Hepatocyte (in vitro differentiated cells): ENCODE measurements at regions not wholly inside any gene's neighbourhood (a gene's known extent, or its start where the extent isn't known, plus 50 kb on each side); places are given as distances from the start of the nearest gene placed in this dataset.
A peak's percentile ranks its signal among the peaks of the same experiment; 100 is the strongest.

Source experiments
- DNase-seq: peaks from one replicate; pipeline ENCODE4 v3.0.0-alpha.2; 2016; ENCODE audit warnings: low spot score
- H2AFZ ChIP-seq: fragments of 200-600 bp; sonication (generic); 2 replicates; pipeline ENCODE4 v1.6.0; 2016; ENCODE audit warnings: antibody characterized with exemption, mild to moderate bottlenecking
- H3K27ac ChIP-seq: fragments of 200-600 bp; sonication (generic); 2 replicates; pipeline ENCODE4 v1.5.1; 2016; ENCODE audit warnings: mild to moderate bottlenecking
- H3K27me3 ChIP-seq: fragments of 200-600 bp; sonication (generic); 2 replicates; pipeline ENCODE4 v1.6.1; 2016
- H3K36me3 ChIP-seq: fragments of 200-600 bp; sonication (generic); replicated peaks from 2 replicates; pipeline ENCODE4 v1.5.1; 2016; ENCODE audit warnings: low read depth; ENCODE audit not compliant: insufficient read depth
- H3K4me1 ChIP-seq: fragments of 200-600 bp; sonication (generic); 2 replicates; pipeline ENCODE4 v1.5.1; 2016; ENCODE audit warnings: mild to moderate bottlenecking, moderate library complexity; ENCODE audit not compliant: insufficient read depth
- H3K4me2 ChIP-seq: fragments of 200-600 bp; sonication (generic); 2 replicates; pipeline ENCODE4 v1.6.0; 2016
- H3K4me3 ChIP-seq: fragments of 200-600 bp; sonication (generic); 2 replicates; pipeline ENCODE4 v1.5.1; 2016; ENCODE audit warnings: mild to moderate bottlenecking
- H3K79me2 ChIP-seq: fragments of 200-600 bp; sonication (generic); 2 replicates; pipeline ENCODE4 v1.6.0; 2017; ENCODE audit warnings: mild to moderate bottlenecking
- H3K9me2 ChIP-seq: fragments of 200-600 bp; sonication (generic); replicated peaks from 2 replicates; pipeline ENCODE4 v1.6.0; 2017; ENCODE audit warnings: mild to moderate bottlenecking; ENCODE audit not compliant: insufficient read depth
- H3K9me3 ChIP-seq: fragments of 200-600 bp; sonication (generic); 2 replicates; pipeline ENCODE4 v1.5.1; 2016; ENCODE audit warnings: low read depth, mild to moderate bottlenecking
- H4K20me1 ChIP-seq: fragments of 200-600 bp; sonication (generic); 2 replicates; pipeline ENCODE4 v1.6.0; 2016; ENCODE audit warnings: mild to moderate bottlenecking; ENCODE audit not compliant: insufficient read depth, poor library complexity, severe bottlenecking
- EZH2 ChIP-seq: fragments of 200-600 bp; sonication (generic); IDR thresholded peaks from 2 replicates; pipeline ENCODE4 v1.6.1; 2016; ENCODE audit warnings: antibody characterized with exemption, mild to moderate bottlenecking, borderline replicate concordance
- EZH2phosphoT487 ChIP-seq: fragments of 200-600 bp; sonication (generic); IDR thresholded peaks from one replicate; pipeline ENCODE4 v1.6.1; 2018; ENCODE audit warnings: antibody characterized with exemption, mild to moderate bottlenecking, low read depth, moderate library complexity; ENCODE audit not compliant: unreplicated experiment, severe bottlenecking
- WGBS: methylation state at CpG from one replicate; pipeline ENCODE4 v1.1.6; 2016; ENCODE audit warnings: low lambda C conversion rate; ENCODE audit errors: missing lambda C conversion rate; 5-methylcytosine and 5-hydroxymethylcytosine counted together
- TF ChIP-seq, protein P1 (sequence below): fragments of 200-600 bp; sonication (generic); IDR thresholded peaks from 2 replicates; pipeline ENCODE4 v1.5.1; 2016; ENCODE audit warnings: antibody characterized with exemption, mild to moderate bottlenecking; ENCODE audit not compliant: poor library complexity

DNA sequence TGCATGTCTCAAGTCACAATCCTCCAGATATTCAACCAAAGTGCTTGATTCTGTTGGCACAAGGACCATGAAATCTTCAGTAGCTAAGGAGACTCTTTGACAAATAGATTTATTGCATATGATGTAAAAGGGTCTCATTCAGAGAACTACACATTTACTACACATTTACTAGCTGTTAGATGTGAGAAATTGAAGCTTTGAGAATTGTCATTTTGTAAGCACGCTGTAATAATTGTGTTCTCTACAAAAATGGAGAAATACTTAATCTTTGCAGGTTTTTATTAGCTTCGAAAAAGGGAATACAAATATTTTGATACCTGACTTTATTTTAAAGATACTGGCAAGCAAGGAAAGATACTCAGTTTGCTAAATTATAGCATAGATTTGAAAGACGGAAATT, 70.2 kb upstream of the CHD2 start:
- Histone ChIP-seq H3K79me2 (no peaks in the 10 kb centered on the region), H3K9me3 (no peaks in the 10 kb centered on the region), H3K4me1 (peaks cover 32% of the 10 kb centered on the region), H3K36me3 (no peaks in the 10 kb centered on the region), H2AFZ (no peak overlapping the region), H3K4me3 (no peak overlapping the region), H3K4me2 (no peak overlapping the region), H3K27ac (peak overlapping the region; percentile 92), H3K27me3 (no peaks in the 10 kb centered on the region), H4K20me1 (no peaks in the 10 kb centered on the region), H3K9me2 (no peaks in the 10 kb centered on the region)
- 95% methylated on average over 3 of the region's 3 CpGs for WGBS
- TF ChIP-seq EZH2 (no peak), EZH2phosphoT487 (no peak)
- TF ChIP-seq, protein P1, sequence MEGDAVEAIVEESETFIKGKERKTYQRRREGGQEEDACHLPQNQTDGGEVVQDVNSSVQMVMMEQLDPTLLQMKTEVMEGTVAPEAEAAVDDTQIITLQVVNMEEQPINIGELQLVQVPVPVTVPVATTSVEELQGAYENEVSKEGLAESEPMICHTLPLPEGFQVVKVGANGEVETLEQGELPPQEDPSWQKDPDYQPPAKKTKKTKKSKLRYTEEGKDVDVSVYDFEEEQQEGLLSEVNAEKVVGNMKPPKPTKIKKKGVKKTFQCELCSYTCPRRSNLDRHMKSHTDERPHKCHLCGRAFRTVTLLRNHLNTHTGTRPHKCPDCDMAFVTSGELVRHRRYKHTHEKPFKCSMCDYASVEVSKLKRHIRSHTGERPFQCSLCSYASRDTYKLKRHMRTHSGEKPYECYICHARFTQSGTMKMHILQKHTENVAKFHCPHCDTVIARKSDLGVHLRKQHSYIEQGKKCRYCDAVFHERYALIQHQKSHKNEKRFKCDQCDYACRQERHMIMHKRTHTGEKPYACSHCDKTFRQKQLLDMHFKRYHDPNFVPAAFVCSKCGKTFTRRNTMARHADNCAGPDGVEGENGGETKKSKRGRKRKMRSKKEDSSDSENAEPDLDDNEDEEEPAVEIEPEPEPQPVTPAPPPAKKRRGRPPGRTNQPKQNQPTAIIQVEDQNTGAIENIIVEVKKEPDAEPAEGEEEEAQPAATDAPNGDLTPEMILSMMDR, result no peak
- DNase-seq, result no peak

DNA sequence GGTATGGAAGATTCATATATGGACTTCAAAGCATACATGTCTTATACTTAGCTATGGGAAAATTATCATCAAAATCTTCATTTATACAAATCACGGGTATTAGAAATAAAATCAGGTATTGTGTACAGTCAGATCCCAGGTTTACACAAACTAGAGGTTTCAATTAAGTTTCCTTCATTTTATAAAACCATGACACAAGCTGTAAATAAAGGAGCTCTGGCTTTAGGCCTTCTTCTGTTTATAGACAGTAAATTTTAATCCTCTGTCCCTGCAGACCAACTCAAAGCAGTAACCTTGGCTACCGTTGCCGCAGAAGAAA, 68.8 kb upstream of the CHD2 start:
- H3K27me3 ChIP-seq, result no peaks in the 10 kb centered on the region
- 21% methylated on average over 3 of the region's 3 CpGs for WGBS
- peaks cover 32% of the 10 kb centered on the region for H3K4me1 ChIP-seq
- peak overlapping the region; percentile 70 for H3K4me2 ChIP-seq
- H3K36me3 ChIP-seq, result no peaks in the 10 kb centered on the region
- H3K9me2 ChIP-seq, result no peaks in the 10 kb centered on the region
- H3K27ac ChIP-seq, result peak overlapping the region; percentile 92
- H3K79me2 ChIP-seq, result no peaks in the 10 kb centered on the region
- TF ChIP-seq, protein P1, result no peak
- TF ChIP-seq EZH2phosphoT487 (no peak), EZH2 (no peak)
- no peak overlapping the region for H3K4me3 ChIP-seq
- H2AFZ ChIP-seq, result no peak overlapping the region
- no peaks in the 10 kb centered on the region for H4K20me1 ChIP-seq
- no peaks in the 10 kb centered on the region for H3K9me3 ChIP-seq
- DNase-seq, result no peak

DNA sequence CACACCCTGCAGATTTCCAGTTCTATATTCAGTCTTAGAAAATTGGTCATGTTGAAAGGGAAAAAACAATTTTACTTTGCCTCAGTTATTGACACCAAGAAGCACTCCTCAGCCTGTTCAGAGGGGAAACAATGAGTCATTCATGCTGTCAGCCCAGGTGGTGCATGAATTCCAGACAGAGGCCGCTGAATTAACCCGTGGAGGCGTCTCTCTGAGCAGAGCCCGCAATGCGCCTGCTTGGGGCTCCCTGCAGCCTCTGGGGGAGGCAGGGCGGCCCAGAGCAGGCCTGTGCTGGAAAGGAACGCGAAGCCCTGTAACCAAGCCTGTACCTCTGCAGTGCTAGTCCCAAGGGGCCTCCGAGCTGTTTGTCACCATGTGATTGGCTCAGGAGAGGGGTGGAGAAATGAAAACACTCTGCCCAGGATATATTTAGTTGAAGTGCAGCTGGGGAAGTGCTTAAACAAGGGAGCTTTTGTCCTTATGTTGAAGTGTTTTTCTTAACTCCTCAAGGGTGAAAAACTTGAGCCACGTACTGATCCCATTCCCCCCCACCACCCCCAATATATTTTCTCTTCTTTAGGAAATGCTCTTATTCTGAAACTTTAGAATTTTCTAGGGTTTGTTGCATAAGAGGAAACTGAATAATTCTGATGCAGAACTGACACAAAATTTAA, 68.3 kb upstream of the CHD2 start:
- Histone ChIP-seq H3K4me1 (peaks cover 32% of the 10 kb centered on the region), H2AFZ (no peak overlapping the region), H3K9me2 (no peaks in the 10 kb centered on the region), H3K27ac (peak overlapping the region; percentile 92), H3K9me3 (no peaks in the 10 kb centered on the region), H3K4me2 (peak overlapping the region; percentile 70), H3K4me3 (no peak overlapping the region), H3K79me2 (no peaks in the 10 kb centered on the region), H4K20me1 (no peaks in the 10 kb centered on the region), H3K27me3 (no peaks in the 10 kb centered on the region), H3K36me3 (no peaks in the 10 kb centered on the region)
- no peak for TF ChIP-seq EZH2phosphoT487
- WGBS, result 4% methylated on average over 10 of the region's 10 CpGs
- DNase-seq, result peak; percentile 96

DNA sequence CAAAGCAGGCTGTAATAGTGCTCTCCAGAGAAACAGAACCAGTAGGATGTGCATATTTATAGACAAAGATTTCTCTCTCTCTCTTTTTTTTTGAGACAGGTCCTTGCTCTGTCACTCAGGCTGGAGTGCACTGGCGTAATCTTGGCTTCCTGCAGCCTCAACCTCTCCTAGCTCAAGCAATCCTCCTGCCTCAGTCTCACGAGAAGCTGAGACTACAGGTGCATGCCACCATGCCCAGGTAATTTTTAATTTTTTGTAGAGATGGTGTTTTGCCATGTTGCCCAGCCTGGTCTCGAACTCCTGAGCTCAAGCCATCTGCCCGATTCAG, 67.1 kb upstream of the CHD2 start:
- no peak for DNase-seq
- H3K9me2 ChIP-seq, result no peaks in the 10 kb centered on the region
- no peaks in the 10 kb centered on the region for H3K79me2 ChIP-seq
- H2AFZ ChIP-seq, result no peak overlapping the region
- no peaks in the 10 kb centered on the region for H4K20me1 ChIP-seq
- TF ChIP-seq EZH2 (no peak), EZH2phosphoT487 (no peak)
- TF ChIP-seq, protein P1, result no peak
- no peaks in the 10 kb centered on the region for H3K9me3 ChIP-seq
- H3K27me3 ChIP-seq, result no peaks in the 10 kb centered on the region
- peak overlapping the region; percentile 92 for H3K27ac ChIP-seq
- WGBS, result 92% methylated on average over 4 of the region's 4 CpGs
- H3K4me2 ChIP-seq, result no peak overlapping the region
- H3K36me3 ChIP-seq, result no peaks in the 10 kb centered on the region
- peaks cover 32% of the 10 kb centered on the region for H3K4me1 ChIP-seq
- no peak overlapping the region for H3K4me3 ChIP-seq
